Activated CD8-positive, alpha-beta memory T cell treated with anti-CD3 and anti-CD28 coated beads for 48 hours (primary cell): ENCODE measurements at regions not wholly inside any gene's neighbourhood (a gene's known extent, or its start where the extent isn't known, plus 50 kb on each side); places are given as distances from the start of the nearest gene placed in this dataset.
"Not testable (repeated sequence)": the region's sequence is repeated elsewhere in the genome, so short reads cannot be mapped to it uniquely, and the experiment has no call there.

Source experiments
- DNase-seq, 3 experiments: peaks; one replicate each; pipeline ENCODE4 v3.0.0-alpha.2; 2020; ENCODE audit warnings: low read depth in 2 of 3, low spot score in 2 of 3

DNA sequence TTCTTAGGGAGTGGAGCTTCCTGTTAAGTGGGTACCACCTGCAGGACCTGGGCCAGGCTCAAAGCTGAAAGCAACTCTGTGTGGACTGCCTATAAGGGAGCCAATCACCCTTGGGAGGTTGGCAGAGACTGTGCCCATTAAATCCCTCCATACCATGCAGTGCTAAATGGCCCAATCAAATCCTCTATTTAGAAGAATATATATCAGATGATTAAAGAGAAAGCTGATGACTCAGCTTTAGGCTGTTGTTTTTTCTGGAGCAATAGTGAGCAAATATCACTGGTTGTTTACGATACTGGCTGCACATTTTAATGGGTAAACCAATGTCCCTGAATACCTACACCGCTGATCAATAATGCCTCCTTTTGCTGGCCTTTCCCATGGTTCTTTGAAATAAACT lies 101.3 kb downstream of the TMX1 start:
- DNase-seq, result no peak

DNA sequence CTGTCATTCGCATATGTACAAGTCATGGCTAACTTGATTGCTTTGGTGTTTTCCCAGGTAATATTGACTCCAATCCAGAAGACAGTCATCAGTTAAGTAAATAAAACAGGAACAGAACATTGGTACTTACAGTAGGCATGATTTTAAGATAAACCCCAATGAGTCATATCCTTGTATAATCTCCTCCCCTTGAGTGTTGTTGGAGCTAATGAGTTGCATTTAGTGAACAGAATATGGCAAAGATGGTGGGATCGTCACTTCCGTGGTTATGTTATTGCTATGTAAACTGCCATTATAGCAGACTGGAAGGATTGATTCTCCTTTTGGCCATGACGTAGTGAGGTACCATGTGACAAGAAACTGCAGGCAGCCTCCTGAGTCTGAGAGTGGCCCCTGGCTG lies 102.2 kb downstream of the TMX1 start:
- DNase-seq, result no peak

- DNase-seq, result no peak
Observed at GRCh38 chr14:51351997-51352396, 112.0 kb downstream of the TMX1 start.

DNA sequence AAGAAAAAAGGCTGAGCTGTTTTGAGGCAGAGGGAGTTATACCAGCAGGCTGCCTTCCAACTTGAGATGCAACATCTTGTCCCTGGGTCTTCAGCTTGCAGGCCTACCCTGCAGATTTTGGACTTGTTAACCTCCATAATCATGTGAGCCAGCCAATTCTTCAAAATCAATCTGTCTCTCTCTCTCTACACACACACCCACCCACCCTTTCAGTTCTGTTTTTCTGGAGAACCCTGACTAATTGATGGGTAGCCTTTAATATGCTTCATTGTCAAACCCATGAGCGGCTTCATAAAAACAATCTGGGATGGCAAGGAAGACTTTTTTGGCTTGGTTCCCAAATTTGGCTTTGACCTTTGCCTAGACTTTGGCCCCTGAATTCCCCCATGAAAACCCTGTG lies 113.9 kb downstream of the TMX1 start:
- DNase-seq, result no peak

GRCh38 chr14:51354846-51355245 lies 114.8 kb downstream of the TMX1 start:
- DNase-seq, result no peak

DNA sequence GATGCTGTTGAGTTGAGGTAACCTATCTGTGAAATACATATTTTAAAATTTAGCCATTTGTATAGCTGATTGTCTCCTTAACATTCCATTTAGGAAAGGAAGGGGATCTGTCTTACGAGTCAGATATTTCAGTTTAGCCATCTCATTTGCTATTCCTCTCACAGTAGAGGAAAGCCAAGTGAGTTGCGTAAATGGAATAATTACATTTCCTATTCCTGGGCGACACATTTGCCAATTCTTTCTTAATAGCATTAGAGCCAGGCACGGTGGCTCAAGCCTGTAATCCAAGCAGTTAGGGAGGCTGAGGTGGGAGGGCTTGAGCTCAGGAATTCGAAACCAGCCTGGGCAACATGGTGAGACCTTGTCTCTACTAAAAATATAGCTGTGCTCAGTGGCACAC lies 116.3 kb downstream of the TMX1 start:
- DNase-seq, result no peak

DNA sequence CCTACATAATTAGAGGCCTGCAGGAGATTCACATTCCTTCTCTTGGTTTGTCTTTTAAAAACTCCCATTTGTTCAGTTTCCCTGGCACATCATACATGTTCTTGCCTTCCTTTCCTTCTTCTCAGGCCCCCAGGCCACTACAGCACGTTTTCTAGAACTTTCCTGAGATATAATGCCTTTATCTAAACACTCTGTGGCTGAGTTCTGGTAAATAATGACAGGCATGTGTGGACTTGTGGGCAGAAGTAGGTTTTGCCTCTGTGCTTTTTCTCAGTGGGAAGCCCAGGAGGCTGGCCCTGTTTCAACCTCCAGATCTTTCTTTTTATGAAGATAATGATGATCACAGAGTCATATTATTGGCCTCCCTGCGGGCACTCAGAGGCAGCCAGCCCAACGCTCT lies 117.2 kb downstream of the TMX1 start:
- no peak for DNase-seq

GRCh38 chr14:51360592-51360991 lies 120.5 kb downstream of the TMX1 start:
- no peak for DNase-seq

GRCh38 chr14:51365241-51365965 lies 125.4 kb downstream of the TMX1 start:
- DNase-seq, result no peak

DNA sequence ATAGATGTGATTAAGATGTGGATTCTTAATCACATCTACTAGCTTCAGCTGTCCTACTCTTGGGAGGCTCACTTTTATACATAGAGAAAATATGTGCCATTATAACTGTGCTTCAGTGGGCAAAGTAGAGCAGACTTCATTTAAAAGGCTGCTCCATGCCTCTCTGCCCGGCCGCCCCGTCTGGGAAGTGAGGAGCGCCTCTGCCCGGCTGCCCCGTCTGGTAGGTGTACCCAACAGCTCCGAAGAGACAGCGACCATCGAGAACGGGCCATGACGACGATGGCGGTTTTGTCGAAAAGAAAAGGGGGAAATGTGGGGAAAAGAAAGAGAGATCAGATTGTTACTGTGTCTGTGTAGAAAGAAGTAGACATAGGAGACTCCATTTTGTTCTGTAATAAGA lies 126.4 kb downstream of the TMX1 start:
- not testable (repeated sequence) for DNase-seq

GRCh38 chr14:51366866-51367599 lies 127.0 kb downstream of the TMX1 start:
- DNase-seq, result not testable (repeated sequence)

DNA sequence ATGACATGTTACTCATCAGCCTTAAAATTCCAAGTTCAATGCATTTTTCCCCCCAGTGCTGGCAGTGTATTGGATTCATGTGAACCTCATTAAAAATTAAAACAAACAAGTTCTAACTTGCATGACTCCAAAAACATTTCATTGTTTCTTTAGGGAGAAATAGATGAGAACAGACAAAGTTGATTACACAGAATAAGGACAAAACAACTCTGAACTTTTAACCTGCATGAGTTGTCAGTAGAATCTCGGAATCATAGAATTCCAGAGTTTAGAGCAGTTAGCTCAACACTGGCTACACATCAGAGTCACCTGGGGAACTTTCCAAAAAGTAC lies 127.5 kb downstream of the TMX1 start:
- no peak for DNase-seq

GRCh38 chr14:51368721-51369163 lies 128.7 kb downstream of the TMX1 start:
- DNase-seq, result no peak

DNA sequence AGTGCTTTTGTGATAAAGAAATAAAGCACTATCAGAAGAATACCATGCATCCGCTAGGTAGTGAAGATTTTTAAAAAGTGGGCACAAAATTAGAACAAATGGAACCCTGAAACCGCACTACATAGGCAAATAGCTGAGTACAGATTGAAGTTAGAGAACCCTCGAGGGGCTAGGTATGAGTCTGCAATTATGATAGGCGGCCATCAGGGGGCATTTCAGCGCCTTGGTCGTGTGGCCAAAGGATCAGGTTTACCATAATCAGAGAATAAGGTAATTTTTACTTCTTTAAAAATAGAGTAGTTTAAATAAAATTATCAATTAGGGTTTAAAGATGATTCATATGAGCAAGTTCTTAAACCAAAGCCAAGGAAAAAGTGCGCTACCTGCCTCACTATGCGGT lies 129.8 kb downstream of the TMX1 start:
- DNase-seq, result no peak

- DNase-seq, result no peak
Observed at GRCh38 chr14:51370758-51371386, 130.8 kb downstream of the TMX1 start.

DNA sequence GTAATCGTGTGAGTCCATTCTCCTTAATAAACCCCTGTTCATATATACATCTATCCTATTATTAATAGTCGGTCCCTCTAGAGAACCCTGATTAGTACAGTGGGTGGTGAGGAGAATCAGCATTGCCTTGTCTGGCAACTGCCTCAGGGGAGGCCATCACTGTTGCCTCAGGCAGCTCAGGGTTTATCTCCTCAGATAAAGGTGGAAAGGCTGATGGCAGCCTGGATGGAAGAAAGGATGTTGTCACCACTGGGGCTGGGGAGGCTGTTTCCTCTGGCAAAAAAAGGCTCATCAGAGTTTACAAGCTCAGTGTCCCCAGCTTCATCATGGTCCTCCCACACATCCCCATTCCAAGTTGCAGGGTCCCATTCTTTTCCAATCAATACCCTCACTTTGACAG lies 137.1 kb downstream of the TMX1 start:
- not testable (repeated sequence) for DNase-seq

GRCh38 chr14:51382506-51382905 lies 142.5 kb downstream of the TMX1 start:
- DNase-seq, result no peak

DNA sequence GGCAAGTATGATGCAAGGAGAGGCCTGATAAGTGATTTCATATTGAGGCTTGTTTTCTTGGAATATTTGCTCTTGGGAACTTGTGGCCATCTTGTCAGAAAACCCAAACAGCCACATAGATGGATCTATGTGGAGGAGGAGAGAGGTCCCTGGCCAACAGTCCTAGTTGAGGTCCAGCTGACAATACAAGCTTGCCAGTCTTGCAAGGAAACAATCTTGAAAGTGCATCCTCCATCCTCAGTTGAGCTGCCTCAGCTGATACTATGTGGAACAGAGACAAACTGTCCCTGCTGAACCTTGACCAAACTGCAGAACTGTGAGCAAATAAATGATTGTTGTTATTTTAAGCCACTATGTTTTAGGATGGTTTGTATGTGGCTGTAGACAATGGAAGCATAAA lies 146.4 kb downstream of the TMX1 start:
- no peak for DNase-seq

GRCh38 chr14:51386983-51387735 lies 147.1 kb downstream of the TMX1 start:
- no peak for DNase-seq

- DNase-seq, result no peak
Observed at GRCh38 chr14:51392416-51392815, 152.4 kb downstream of the TMX1 start.

DNA sequence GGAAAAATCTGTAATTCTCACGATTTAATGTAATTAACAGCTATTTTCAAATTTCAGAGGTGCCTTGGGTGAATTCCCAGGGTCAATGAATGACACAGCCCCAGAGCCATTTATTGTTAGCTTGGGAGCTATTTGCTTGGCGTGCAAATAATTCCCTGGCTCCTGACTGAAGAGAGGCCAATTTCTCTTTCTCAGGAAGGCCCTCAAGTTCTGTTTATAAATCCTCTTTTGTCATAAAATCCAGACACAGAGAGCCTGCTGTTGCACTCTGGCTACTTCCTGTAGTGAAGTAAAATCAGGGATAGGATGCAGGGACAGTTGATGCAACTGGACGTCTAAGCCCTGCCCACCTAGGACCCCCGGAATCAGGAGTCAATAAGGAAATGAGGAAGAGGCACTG lies 154.3 kb downstream of the TMX1 start:
- no peak for DNase-seq

DNA sequence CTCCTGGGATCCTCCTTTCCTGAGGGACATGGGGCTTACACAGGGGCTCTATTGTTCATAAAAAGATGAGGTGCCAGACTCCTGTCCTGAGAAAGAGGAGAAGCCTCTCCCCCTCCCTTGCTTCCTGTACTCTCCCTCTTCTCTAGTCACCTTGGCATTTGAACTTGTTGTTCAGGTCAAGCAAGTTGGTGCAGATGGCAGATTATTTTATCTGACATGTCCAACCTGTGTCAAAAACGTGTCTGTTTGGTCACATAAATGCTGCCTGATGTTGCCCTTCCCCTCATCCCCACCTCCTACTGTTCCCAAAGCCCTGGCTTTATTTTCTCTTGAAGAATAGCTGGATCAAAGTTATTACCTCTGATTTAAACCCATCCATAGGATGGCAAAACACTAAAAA lies 154.8 kb downstream of the TMX1 start:
- no peak for DNase-seq
